Lower leg skin (tissue), 3 donors: ENCODE measurements at regions not wholly inside any gene's neighbourhood (a gene's known extent, or its start where the extent isn't known, plus 50 kb on each side); places are given as distances from the start of the nearest gene placed in this dataset.

Source experiments
- POLR2A ChIP-seq, 2 donors: fragments of 450-650 bp; IDR thresholded peaks; one replicate each; pipeline ENCODE4 v1.6.1; 2016 to 2017; ENCODE audit warnings: antibody characterized with exemption in 2 of 2, mild to moderate bottlenecking in 1 of 2, moderate library complexity in 1 of 2
- TF ChIP-seq, protein P1 (sequence below), 3 donors: fragments of 450-650 bp; IDR thresholded peaks; one replicate each; pipeline ENCODE4 v1.5.1; 2016; ENCODE audit warnings: antibody characterized with exemption in 3 of 3, mild to moderate bottlenecking in 3 of 3, moderate library complexity in 2 of 3

DNA sequence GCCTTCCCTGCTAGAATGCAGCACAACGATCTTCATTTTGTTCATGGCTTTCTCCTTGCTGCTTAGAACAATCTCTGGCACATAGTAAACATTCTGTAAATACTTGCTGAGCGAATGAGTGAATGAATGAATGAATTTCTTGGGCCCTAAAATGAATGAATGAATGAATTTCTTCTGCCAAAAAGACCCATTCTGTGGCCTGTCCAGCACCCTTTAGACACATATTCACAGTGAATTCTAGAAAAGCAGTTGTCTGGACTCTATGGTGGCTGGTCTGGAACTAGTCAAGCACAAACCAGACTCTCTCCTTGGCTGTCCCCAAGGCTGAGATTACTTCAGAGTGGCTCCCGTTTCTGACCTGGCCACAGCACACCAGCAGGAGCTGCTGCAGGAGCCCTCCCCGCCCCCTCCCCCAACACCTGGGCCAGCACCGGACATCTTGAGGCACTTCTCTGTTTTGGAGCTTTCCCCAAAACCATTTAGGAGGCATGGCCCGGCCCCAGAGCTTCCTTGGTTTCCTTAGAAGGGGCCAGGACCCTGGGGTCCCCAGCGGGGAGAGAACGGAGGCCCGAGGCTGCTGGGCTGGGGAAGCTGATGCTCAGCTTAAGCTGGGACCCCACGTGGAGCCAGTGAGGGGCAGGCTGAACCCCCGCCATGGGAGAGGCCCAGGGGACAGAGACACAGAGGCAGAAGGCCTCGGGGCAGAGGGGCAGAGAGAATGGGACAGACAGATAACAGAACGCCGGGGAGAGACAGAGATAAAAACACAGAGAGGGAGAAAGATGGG, 159.0 kb downstream of the ZFP36L2 start:
- TF ChIP-seq, protein P1, sequence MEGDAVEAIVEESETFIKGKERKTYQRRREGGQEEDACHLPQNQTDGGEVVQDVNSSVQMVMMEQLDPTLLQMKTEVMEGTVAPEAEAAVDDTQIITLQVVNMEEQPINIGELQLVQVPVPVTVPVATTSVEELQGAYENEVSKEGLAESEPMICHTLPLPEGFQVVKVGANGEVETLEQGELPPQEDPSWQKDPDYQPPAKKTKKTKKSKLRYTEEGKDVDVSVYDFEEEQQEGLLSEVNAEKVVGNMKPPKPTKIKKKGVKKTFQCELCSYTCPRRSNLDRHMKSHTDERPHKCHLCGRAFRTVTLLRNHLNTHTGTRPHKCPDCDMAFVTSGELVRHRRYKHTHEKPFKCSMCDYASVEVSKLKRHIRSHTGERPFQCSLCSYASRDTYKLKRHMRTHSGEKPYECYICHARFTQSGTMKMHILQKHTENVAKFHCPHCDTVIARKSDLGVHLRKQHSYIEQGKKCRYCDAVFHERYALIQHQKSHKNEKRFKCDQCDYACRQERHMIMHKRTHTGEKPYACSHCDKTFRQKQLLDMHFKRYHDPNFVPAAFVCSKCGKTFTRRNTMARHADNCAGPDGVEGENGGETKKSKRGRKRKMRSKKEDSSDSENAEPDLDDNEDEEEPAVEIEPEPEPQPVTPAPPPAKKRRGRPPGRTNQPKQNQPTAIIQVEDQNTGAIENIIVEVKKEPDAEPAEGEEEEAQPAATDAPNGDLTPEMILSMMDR (IDR thresholded peaks at IDR 0.05): no peak
- TF ChIP-seq POLR2A (IDR thresholded peaks at IDR 0.05): no peak
